Prostate gland (tissue), 2 donors: ENCODE measurements at regions not wholly inside any gene's neighbourhood (a gene's known extent, or its start where the extent isn't known, plus 50 kb on each side); places are given as distances from the start of the nearest gene placed in this dataset.
"Not testable (repeated sequence)": the region's sequence is repeated elsewhere in the genome, so short reads cannot be mapped to it uniquely, and the experiment has no call there.

Experiments used
- POLR2A ChIP-seq: fragments of 450-650 bp; IDR thresholded peaks from one replicate; pipeline ENCODE4 v1.6.1; 2016; ENCODE audit warnings: antibody characterized with exemption, mild to moderate bottlenecking
- TF ChIP-seq, protein P1 (sequence below), 4 experiments: fragments of 200-600 bp in 2 of 4; fragments of 450-650 bp in 2 of 4; sonication (generic) in 2 of 4; IDR thresholded peaks; 1 replicate in 3 of 4; 2 replicates in 1 of 4; pipeline ENCODE4 v1.5.1; 2016 to 2019; ENCODE audit warnings: antibody characterized with exemption in 4 of 4, mild to moderate bottlenecking in 2 of 4, moderate library complexity in 2 of 4

- not testable (repeated sequence) for TF ChIP-seq POLR2A
- TF ChIP-seq, protein P1, sequence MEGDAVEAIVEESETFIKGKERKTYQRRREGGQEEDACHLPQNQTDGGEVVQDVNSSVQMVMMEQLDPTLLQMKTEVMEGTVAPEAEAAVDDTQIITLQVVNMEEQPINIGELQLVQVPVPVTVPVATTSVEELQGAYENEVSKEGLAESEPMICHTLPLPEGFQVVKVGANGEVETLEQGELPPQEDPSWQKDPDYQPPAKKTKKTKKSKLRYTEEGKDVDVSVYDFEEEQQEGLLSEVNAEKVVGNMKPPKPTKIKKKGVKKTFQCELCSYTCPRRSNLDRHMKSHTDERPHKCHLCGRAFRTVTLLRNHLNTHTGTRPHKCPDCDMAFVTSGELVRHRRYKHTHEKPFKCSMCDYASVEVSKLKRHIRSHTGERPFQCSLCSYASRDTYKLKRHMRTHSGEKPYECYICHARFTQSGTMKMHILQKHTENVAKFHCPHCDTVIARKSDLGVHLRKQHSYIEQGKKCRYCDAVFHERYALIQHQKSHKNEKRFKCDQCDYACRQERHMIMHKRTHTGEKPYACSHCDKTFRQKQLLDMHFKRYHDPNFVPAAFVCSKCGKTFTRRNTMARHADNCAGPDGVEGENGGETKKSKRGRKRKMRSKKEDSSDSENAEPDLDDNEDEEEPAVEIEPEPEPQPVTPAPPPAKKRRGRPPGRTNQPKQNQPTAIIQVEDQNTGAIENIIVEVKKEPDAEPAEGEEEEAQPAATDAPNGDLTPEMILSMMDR (IDR thresholded peaks at IDR 0.05), result not testable (repeated sequence)
Observed at GRCh38 chr2:8250290-8250689, 431.6 kb upstream of the ID2 start.
